Fibroblast of villous mesenchyme (primary cell): ENCODE measurements at regions not wholly inside any gene's neighbourhood (a gene's known extent, or its start where the extent isn't known, plus 50 kb on each side); places are given as distances from the start of the nearest gene placed in this dataset.

Experiments
- DNase-seq: peaks from one replicate; pipeline ENCODE4 v3.0.0-alpha.2; 2010; ENCODE audit warnings: low read depth
- H3K4me3 ChIP-seq: 2 replicates; pipeline ENCODE4 v1.5.1; 2011; ENCODE audit warnings: low read depth, mild to moderate bottlenecking, low read length
- CTCF ChIP-seq: IDR thresholded peaks from 2 replicates; pipeline ENCODE4 v1.5.1; 2012; ENCODE audit warnings: low read depth, mild to moderate bottlenecking, low read length; ENCODE audit not compliant: insufficient read depth

GRCh38 chrX:122907375-122907774 lies 276.7 kb upstream of the GRIA3 start:
- no peak overlapping the region for H3K4me3 ChIP-seq
- DNase-seq, result no peak
- no peak for TF ChIP-seq CTCF

- no peak overlapping the region for H3K4me3 ChIP-seq
- no peak for TF ChIP-seq CTCF
- no peak for DNase-seq
Observed at GRCh38 chrX:122910697-122911096, 273.4 kb upstream of the GRIA3 start.

GRCh38 chrX:122913134-122913533 lies 270.9 kb upstream of the GRIA3 start:
- no peak for TF ChIP-seq CTCF
- no peak overlapping the region for H3K4me3 ChIP-seq
- DNase-seq, result no peak

GRCh38 chrX:122913764-122914163 lies 270.3 kb upstream of the GRIA3 start:
- no peak for DNase-seq
- no peak overlapping the region for H3K4me3 ChIP-seq
- no peak for TF ChIP-seq CTCF

- no peak overlapping the region for H3K4me3 ChIP-seq
- no peak for DNase-seq
- TF ChIP-seq CTCF, result no peak
Observed at GRCh38 chrX:122914256-122914655, 269.8 kb upstream of the GRIA3 start.

GRCh38 chrX:122934131-122934530 lies 249.9 kb upstream of the GRIA3 start:
- TF ChIP-seq CTCF, result no peak
- no peak overlapping the region for H3K4me3 ChIP-seq
- no peak for DNase-seq

GRCh38 chrX:122940199-122940598 lies 243.9 kb upstream of the GRIA3 start:
- no peak for DNase-seq
- no peak overlapping the region for H3K4me3 ChIP-seq
- no peak for TF ChIP-seq CTCF
